ENCODE measurements at regions not wholly inside any gene's neighbourhood (a gene's known extent, or its start where the extent isn't known, plus 50 kb on each side); places are given as distances from the start of the nearest gene placed in this dataset.

GRCh38 chr1:191993549-191993948, 164.7 kb upstream of the RGS18 start:
- TF ChIP-seq, protein P1, sequence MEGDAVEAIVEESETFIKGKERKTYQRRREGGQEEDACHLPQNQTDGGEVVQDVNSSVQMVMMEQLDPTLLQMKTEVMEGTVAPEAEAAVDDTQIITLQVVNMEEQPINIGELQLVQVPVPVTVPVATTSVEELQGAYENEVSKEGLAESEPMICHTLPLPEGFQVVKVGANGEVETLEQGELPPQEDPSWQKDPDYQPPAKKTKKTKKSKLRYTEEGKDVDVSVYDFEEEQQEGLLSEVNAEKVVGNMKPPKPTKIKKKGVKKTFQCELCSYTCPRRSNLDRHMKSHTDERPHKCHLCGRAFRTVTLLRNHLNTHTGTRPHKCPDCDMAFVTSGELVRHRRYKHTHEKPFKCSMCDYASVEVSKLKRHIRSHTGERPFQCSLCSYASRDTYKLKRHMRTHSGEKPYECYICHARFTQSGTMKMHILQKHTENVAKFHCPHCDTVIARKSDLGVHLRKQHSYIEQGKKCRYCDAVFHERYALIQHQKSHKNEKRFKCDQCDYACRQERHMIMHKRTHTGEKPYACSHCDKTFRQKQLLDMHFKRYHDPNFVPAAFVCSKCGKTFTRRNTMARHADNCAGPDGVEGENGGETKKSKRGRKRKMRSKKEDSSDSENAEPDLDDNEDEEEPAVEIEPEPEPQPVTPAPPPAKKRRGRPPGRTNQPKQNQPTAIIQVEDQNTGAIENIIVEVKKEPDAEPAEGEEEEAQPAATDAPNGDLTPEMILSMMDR (IDR thresholded peaks at IDR 0.05; ENCODE audit: poor library complexity) = peak; percentile 18
- TF ChIP-seq EZH2phosphoT487 (IDR thresholded peaks at IDR 0.05; ENCODE audit: low read depth, severe bottlenecking, unreplicated experiment) = no peak
- TF ChIP-seq EZH2 (IDR thresholded peaks at IDR 0.05; ENCODE audit: borderline replicate concordance) = no peak
